GM21825 (cell line): ENCODE measurements at regions not wholly inside any gene's neighbourhood (a gene's known extent, or its start where the extent isn't known, plus 50 kb on each side); places are given as distances from the start of the nearest gene placed in this dataset.
"Not testable (repeated sequence)": the region's sequence is repeated elsewhere in the genome, so short reads cannot be mapped to it uniquely, and the experiment has no call there.

Source experiments
- ATAC-seq: cut with Tn5 transposase; IDR thresholded peaks from one replicate; pipeline ENCODE4 v1.9.1; 2021; ENCODE audit warnings: mild to moderate bottlenecking, moderate library complexity; ENCODE audit not compliant: unreplicated experiment

DNA sequence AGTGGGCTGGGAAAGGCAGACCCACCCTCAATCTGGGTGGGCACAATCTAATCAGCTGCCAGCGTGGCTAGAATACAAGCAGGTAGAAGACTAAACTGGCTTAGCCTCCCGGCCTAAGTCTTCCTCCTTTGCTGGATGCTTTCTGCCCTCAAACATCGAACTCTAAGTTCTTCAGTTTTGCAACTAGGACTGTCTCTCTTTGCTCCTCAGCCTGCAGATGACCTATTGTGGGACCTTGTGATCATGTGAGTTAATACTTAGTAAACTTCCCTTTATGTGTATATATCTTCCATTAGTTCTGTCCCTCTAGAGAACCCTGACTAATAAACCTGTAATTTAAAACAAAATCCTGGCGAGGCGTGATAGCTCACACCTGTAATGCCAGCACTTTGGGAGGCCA, 51.8 kb upstream of the SLC39A8 start:
- ATAC-seq: not testable (repeated sequence)

DNA sequence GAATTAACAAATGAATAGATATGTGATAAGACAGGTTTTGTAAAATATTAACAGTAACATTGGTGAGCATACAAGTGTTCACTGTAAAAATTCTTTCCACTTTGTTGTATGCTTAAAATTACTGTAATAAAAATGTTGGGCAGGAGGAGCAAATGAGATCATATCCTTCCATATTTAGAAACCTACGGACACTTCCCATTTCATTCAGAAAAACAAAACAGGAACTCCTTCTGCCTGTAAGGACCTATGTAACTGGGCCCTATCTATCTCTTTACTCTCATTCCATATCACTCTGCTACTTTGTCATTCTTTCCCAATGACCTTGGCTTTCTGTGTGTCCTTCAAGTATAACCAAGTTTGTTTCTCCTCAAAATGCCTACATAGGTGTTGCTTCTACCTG, 53.7 kb upstream of the SLC39A8 start:
- ATAC-seq: no peak

GRCh38 chr4:102400898-102401297, 55.6 kb upstream of the SLC39A8 start:
- ATAC-seq: no peak

DNA sequence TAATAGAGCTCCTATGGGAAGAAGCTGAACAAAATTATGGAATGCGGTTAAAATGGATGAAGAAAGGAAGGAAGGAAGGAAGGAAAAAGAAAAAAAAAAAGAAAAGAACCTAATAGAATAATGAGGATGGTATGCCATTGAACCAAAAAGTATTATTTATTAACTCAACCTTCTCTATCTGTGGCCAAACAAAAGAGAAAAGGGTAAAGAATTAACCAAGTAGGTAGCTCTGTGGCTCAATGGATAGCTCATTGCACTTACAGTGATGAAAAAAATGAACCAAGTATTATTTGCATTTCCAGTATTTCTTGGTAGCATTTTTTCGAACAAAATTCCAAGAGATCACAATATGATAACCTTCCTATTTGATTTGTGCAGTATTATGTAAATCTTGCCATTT, 56.9 kb upstream of the SLC39A8 start:
- ATAC-seq: no peak

DNA sequence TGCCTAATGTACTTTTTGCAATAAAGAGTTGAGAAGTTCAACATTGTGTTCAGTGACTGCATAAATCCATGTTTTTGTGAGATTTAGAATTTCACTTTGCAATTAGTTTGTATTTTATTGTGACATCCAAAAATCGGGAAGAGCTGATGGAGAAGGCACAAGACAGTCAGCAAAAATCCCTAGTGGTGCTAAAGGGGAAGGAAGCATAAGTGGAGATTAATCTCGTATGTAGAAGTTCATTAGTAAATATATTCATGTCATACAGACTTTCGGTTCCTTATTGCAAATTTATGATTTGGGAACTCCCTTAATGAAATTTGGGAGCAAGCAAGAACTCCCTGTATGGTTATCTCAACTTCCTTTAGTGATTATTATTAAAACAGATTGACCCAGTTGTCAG, 57.8 kb upstream of the SLC39A8 start:
- ATAC-seq: no peak

- no peak for ATAC-seq
Observed at GRCh38 chr4:102404431-102404969, 59.2 kb upstream of the SLC39A8 start.

DNA sequence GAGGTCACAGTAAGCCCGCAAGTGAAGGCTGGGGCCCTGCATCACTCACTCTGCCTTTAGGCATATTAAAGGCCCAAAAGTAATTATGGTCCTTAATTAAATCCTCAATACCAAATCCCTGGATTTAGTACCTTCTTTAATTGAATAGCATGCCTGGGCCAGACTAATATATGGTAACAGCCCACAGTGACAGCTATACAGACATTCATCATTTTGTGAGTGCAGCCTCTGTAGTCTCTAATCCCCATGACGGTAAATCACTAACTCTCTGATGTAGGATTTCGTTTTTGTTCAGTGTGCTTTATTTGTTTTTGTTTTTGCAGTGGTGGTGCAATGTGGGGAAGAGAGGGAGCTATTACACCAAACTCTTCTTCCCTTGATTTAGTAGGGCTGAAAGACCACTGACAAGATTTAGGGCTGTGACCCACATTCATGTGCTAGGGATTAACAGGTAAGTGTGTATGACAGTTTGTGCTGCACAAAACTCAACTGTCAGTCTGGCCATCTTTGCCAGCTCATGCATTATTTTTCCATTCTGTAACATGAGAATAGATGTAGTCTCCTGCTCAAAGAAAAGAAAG, 60.6 kb upstream of the SLC39A8 start:
- no peak for ATAC-seq

- not testable (repeated sequence) for ATAC-seq
Observed at GRCh38 chr4:102410884-102411283, 65.6 kb upstream of the SLC39A8 start.

GRCh38 chr4:102411408-102411807, 66.1 kb upstream of the SLC39A8 start:
- ATAC-seq: no peak

GRCh38 chr4:102416765-102417164, 71.5 kb upstream of the SLC39A8 start:
- ATAC-seq: no peak

DNA sequence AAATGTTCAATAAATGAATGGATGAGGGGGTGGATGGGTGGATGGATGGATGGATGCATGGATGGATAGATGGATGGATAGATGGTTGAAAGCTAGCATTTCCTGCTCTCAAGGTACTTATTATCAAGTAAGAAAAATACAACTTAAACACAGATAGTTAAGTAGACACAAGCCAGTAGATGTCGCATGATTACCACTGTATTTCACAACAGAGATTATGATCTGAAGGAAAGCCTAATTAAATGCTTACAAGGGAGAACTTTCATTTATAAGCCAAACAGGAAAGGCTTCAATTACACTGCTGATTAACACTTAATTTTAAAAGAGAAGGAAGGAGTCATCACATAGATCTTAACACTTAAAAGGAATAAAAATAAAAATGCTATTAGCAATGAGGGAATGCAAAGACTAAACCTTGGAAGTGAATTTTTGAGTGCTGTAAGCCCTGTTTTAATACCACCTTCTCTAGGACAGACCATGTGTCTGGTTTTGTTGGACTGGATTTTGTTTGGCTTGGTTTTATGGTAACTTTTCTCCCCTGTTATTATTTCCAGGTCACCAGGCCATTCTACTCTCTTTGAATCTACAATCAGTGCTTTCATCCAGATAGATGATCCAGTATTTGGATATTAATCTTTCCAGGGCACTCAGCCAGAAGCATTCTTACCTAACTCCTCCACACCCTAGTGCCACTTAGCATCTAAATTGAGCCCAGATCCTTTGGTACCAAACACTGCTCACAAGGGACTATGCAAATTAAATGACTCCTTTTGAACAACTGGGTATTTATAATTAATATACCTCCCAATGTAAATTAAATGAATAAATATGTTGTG, 75.5 kb upstream of the SLC39A8 start:
- no peak for ATAC-seq

- no peak for ATAC-seq
Observed at GRCh38 chr4:102422843-102423242, 77.6 kb upstream of the SLC39A8 start.

GRCh38 chr4:102423375-102423774, 77.8 kb upstream of the NFKB1 start:
- ATAC-seq: no peak

GRCh38 chr4:102427371-102427998, 73.7 kb upstream of the NFKB1 start:
- no peak for ATAC-seq

GRCh38 chr4:102428122-102428521, 73.0 kb upstream of the NFKB1 start:
- ATAC-seq: no peak

- no peak for ATAC-seq
Observed at GRCh38 chr4:102429553-102429952, 71.6 kb upstream of the NFKB1 start.

DNA sequence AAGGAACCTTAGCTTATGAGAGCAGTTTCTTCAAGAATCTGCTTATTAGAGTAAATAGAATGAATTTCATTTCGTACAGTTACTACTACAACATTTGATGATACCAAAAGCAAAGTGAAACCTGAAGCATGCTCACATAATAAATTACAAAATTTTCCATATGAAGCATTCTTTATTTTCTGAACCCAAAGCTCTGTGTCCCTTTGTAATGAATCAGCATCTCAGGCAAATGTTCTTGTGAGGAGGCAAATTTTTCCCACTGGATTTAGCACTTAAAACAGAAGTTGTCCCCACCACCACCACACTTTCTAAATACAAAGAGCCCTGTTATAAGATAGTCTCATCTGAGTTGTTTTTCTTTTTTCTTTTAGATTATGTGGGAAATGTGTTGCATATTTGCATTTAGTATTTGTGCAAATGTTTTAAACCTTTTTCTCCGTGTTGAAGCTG, 70.7 kb upstream of the NFKB1 start:
- ATAC-seq: no peak

DNA sequence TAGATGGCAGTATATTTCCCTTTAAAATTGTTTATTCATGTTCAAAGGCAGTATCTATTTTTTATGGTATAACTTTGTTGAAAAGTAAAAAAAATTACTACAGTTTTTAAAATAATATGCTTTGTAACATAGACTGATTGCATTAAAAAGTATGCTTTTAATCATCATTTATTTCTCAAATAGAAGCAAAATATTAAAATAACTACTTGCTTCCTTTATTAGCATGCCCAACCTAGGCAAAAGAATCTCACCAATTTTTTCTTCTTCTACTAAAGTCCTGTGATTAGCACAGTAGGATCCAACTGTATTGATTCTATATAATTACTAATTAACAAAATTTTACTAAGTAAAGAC, 69.6 kb upstream of the NFKB1 start:
- no peak for ATAC-seq

DNA sequence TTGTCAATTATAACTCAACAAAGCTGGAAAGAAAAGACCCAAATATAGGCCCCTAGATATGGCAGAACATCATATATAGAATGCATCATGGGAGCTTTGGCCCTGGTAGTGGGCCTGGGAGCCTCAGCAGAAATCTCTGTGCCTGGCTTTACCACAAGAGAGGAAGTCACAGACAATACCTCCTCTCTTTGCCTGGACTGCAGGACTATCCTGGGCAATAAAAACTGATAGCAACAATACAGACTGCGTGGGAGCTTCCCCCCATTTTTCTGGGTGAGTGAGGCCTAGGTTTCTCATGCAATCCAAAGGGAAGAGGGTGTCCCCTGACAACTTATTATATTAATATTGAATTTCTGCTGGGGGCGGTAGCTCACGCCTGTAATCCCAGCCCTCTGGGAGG, 64.0 kb upstream of the NFKB1 start:
- no peak for ATAC-seq

DNA sequence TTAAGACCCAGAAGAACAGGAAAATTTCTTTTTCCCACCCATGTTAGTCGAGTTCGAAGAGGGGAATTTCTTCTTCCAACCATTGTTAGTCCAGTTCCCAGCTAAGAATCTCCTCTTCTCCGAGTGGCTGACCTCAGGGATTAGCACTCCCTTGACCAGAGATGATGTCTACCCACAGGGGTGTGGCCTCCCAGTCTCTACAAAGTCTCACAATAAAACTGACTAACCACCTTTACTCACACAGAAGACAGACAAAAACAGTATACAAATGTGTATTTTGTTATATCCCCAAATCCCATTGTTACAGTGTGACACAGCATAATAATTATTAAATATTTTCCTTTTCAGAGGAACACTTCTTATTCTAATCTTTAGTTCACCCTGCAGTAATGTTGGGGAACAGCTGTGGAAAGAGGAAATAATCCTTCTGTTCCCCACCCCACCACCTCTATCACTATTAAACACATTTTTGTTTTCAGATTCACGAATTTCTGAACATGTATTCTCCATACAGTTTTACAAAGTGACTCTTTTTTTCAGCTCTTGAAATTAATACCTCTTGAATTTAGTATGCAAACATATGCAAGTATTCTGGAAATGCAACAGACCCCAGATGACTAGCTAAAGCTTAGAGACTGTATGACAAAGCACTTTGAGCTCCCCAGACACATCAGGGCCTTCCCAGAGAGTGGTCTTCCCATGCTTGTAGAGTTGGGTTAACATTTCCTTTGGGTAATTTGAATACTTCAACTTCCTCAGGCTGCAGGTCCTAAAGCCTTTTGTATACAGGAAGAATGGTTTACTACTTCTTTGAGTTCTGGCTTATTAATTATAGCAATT, 62.5 kb upstream of the NFKB1 start:
- no peak for ATAC-seq

GRCh38 chr4:102439236-102439614, 61.9 kb upstream of the NFKB1 start:
- ATAC-seq: no peak
